GM12878 (cell line): ENCODE measurements at regions not wholly inside any gene's neighbourhood (a gene's known extent, or its start where the extent isn't known, plus 50 kb on each side); places are given as distances from the start of the nearest gene placed in this dataset.

ENCODE experiments used
- ATAC-seq: fragments of 200-7000 bp; cut with Tn5 transposase; 3 replicates; pipeline ENCODE4 v1.9.1; 2020; ENCODE audit warnings: mild to moderate bottlenecking, moderate library complexity
- BruUV-seq: library from RNA; stranded (reverse); fragments of 400-500 nt; replicated peaks from 2 replicates; lab custom pipeline; 2021; lab: Mats Ljungman, UMichigan
- CTCF ChIA-PET: fragments of 300-600 bp; sonication (Branson Sonifier 250); formaldehyde crosslinking; extraction: SDS; loops from one replicate; lab custom pipeline; 2021; ENCODE audit warnings: inconsistent platforms; lab: Yijun Ruan, JAX
- POLR2A ChIA-PET: fragments of 350-600 bp; formaldehyde crosslinking; extraction: SDS; loops from one replicate; lab custom pipeline; 2021; ENCODE audit warnings: inconsistent platforms; lab: Charles Lee
- RAD21 ChIA-PET: fragments of 300-600 bp; sonication (Branson Sonifier 250); formaldehyde crosslinking; loops from one replicate; lab custom pipeline; 2023; ENCODE audit warnings: antibody characterized with exemption; ENCODE audit not compliant: unreplicated experiment; lab: Charles Lee
- SMC1A ChIA-PET: fragments of 300-600 bp; sonication (Branson Sonifier 250); formaldehyde crosslinking; loops from one replicate; lab custom pipeline; 2023; ENCODE audit not compliant: unreplicated experiment, uncharacterized antibody; lab: Charles Lee
- DNase-seq: peaks from one replicate; pipeline ENCODE4 v3.0.0-alpha.2; 2011; ENCODE audit warnings: low read depth, low spot score
- FAIRE-seq: peaks from 3 replicates; lab custom pipeline; 2011; peaks lifted over from hg19 to GRCh38; lab: Jason Lieb, UNC
- H2AFZ ChIP-seq: 2 replicates; pipeline ENCODE4 v1.6.0; 2011; ENCODE audit warnings: low read depth, low read length, control low read depth; ENCODE audit not compliant: control insufficient read depth
- H3K27ac ChIP-seq: 2 replicates; pipeline ENCODE4 v1.5.1; 2011; ENCODE audit warnings: control low read depth; ENCODE audit not compliant: control insufficient read depth, insufficient read depth
- H3K27me3 ChIP-seq, 2 experiments: replicated peaks in 1 of 2; 2 replicates each; pipeline versions ENCODE4 v1.6.0 to v1.6.1; 2011; ENCODE audit warnings: low read length in 1 of 2; ENCODE audit not compliant: control insufficient read depth in 2 of 2, insufficient read depth in 2 of 2
- H3K36me3 ChIP-seq, 2 experiments: 2 replicates each; pipeline ENCODE4 v1.5.1; 2011; ENCODE audit warnings: low read length in 1 of 2; ENCODE audit not compliant: control insufficient read depth in 2 of 2, insufficient read depth in 2 of 2
- H3K4me1 ChIP-seq: 2 replicates; pipeline ENCODE4 v1.6.1; 2011; ENCODE audit warnings: mild to moderate bottlenecking, low read length, moderate library complexity, mixed read lengths; ENCODE audit not compliant: control insufficient read depth, insufficient read depth
- H3K4me2 ChIP-seq: 2 replicates; pipeline ENCODE4 v1.6.0; 2011; ENCODE audit warnings: control low read depth; ENCODE audit not compliant: control insufficient read depth, insufficient read depth
- H3K4me3 ChIP-seq: fragments of 200-600 bp; sonication (generic); 2 replicates; pipeline ENCODE4 v1.5.1; 2016
- H3K79me2 ChIP-seq: 2 replicates; pipeline ENCODE4 v1.6.0; 2011; ENCODE audit warnings: low read length; ENCODE audit not compliant: control insufficient read depth, insufficient read depth
- H3K9ac ChIP-seq: 2 replicates; pipeline ENCODE4 v1.8.0; 2011; ENCODE audit warnings: low read length, control low read depth, mixed read lengths; ENCODE audit not compliant: control insufficient read depth, insufficient read depth
- H3K9me3 ChIP-seq: replicated peaks from 3 replicates; pipeline ENCODE4 v1.5.1; 2011; ENCODE audit warnings: mild to moderate bottlenecking, low read length; ENCODE audit not compliant: control insufficient read depth, insufficient read depth
- H4K20me1 ChIP-seq: 2 replicates; pipeline ENCODE4 v1.6.0; 2011; ENCODE audit not compliant: control insufficient read depth, insufficient read depth
- CBX5 ChIP-seq: sonication (generic); IDR thresholded peaks from 2 replicates; pipeline ENCODE4 v1.6.1; 2016; ENCODE audit warnings: low read depth, moderate library complexity, mild to moderate bottlenecking, inconsistent platforms
- CHD2 ChIP-seq: IDR thresholded peaks from 2 replicates; pipeline ENCODE4 v1.6.1; 2011; ENCODE audit warnings: low read depth, low read length, improper control_type of control experiment, borderline replicate concordance
- EP300 ChIP-seq, 2 experiments: fragments of 150-350 bp in 1 of 2; IDR thresholded peaks; 2 replicates each; pipeline ENCODE4 v1.6.1; 2011 to 2012; ENCODE audit warnings: low read depth in 2 of 2, low read length in 2 of 2, borderline replicate concordance in 1 of 2, improper control_type of control experiment in 1 of 2, inconsistent platforms in 1 of 2; ENCODE audit not compliant: control insufficient read depth in 1 of 2
- IRF3 ChIP-seq: fragments of 450-650 bp; IDR thresholded peaks from 2 replicates; pipeline ENCODE4 v1.6.1; 2014; ENCODE audit warnings: mild to moderate bottlenecking
- IRF5 ChIP-seq: fragments of 450-650 bp; IDR thresholded peaks from 2 replicates; pipeline ENCODE4 v1.6.1; 2017; ENCODE audit warnings: borderline replicate concordance
- PAX8 ChIP-seq: fragments of 450-650 bp; IDR thresholded peaks from 2 replicates; pipeline ENCODE4 v1.6.1; 2017; ENCODE audit warnings: mild to moderate bottlenecking, moderate library complexity
- POLR2AphosphoS2 ChIP-seq: IDR thresholded peaks from 2 replicates; pipeline ENCODE4 v1.6.1; 2011; ENCODE audit warnings: low read depth, mild to moderate bottlenecking, low read length, improper control_type of control experiment, moderate library complexity
- SUPT20H ChIP-seq: IDR thresholded peaks from 2 replicates; pipeline ENCODE4 v1.6.1; 2011; ENCODE audit warnings: low read depth, mild to moderate bottlenecking, low read length, moderate library complexity, borderline replicate concordance; ENCODE audit not compliant: control insufficient read depth
- ZNF622 ChIP-seq: fragments of 450-650 bp; IDR thresholded peaks from 2 replicates; pipeline ENCODE4 v1.6.1; 2017; ENCODE audit warnings: mild to moderate bottlenecking, inconsistent platforms
- ZZZ3 ChIP-seq: IDR thresholded peaks from 2 replicates; pipeline ENCODE4 v1.6.1; 2011; ENCODE audit warnings: low read depth; ENCODE audit not compliant: control insufficient read depth, insufficient read length
- WGBS: methylation state at CpG from one replicate; pipeline ENCODE4 v1.1.6; 2016; ENCODE audit warnings: low lambda C conversion rate; ENCODE audit not compliant: insufficient replicate concordance, insufficient coverage; ENCODE audit errors: missing lambda C conversion rate; 5-methylcytosine and 5-hydroxymethylcytosine counted together
- in situ Hi-C: fragments of 300-500 bp; cut with MboI; formaldehyde crosslinking; loops from 9 replicates; pipeline ENCODE4 v1.14.3; 2018; ENCODE audit warnings: mixed read lengths
- intact Hi-C: fragments of 100-400 bp; cut with micrococcal nuclease; formaldehyde crosslinking; loops from one replicate; pipeline ENCODE4 v1.14.2; 2022; ENCODE audit not compliant: unreplicated experiment
- TF ChIP-seq, protein P1 (sequence below): fragments of 450-650 bp; IDR thresholded peaks from 2 replicates; pipeline ENCODE4 v1.6.1; 2016; ENCODE audit warnings: mild to moderate bottlenecking
- TF ChIP-seq, protein P2 (sequence below): IDR thresholded peaks from 2 replicates; pipeline ENCODE4 v1.6.1; 2012; ENCODE audit warnings: mild to moderate bottlenecking, low read depth, low read length

- CTCF ChIA-PET = no interaction called here
- WGBS = 70% methylated on average over 8 of the region's 8 CpGs
- no peak for FAIRE-seq
- SMC1A ChIA-PET = no interaction called here
- no TSS peak for BruUV-seq
- Histone ChIP-seq H3K27ac (no peak overlapping the region), H3K9ac (no peak overlapping the region), H3K4me3 (no peak overlapping the region), H3K4me2 (no peak overlapping the region), H3K4me1 (no peaks in the 10 kb centered on the region), H4K20me1 (no peaks in the 10 kb centered on the region), H3K27me3 (no peaks in the 10 kb centered on the region), H3K36me3 (no peaks in the 10 kb centered on the region), H3K79me2 (no peaks in the 10 kb centered on the region), H3K9me3 (peaks cover 14% of the 10 kb centered on the region), H2AFZ (no peak overlapping the region)
- ATAC-seq = no peak
- TF ChIP-seq EP300 (IDR thresholded peaks at IDR 0.05; ENCODE audit: borderline replicate concordance in 1 of 2, control insufficient read depth in 1 of 2, low read depth in 2 of 2, low read length in 2 of 2) (no peak), SUPT20H (no peak), CBX5 (no peak), PAX8 (no peak), POLR2AphosphoS2 (no peak), IRF5 (no peak), CHD2 (no peak), ZNF622 (no peak), ZZZ3 (no peak), IRF3 (no peak)
- TF ChIP-seq, protein P1, sequence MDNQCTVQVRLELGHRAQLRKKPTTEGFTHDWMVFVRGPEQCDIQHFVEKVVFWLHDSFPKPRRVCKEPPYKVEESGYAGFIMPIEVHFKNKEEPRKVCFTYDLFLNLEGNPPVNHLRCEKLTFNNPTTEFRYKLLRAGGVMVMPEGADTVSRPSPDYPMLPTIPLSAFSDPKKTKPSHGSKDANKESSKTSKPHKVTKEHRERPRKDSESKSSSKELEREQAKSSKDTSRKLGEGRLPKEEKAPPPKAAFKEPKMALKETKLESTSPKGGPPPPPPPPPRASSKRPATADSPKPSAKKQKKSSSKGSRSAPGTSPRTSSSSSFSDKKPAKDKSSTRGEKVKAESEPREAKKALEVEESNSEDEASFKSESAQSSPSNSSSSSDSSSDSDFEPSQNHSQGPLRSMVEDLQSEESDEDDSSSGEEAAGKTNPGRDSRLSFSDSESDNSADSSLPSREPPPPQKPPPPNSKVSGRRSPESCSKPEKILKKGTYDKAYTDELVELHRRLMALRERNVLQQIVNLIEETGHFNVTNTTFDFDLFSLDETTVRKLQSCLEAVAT = no peak
- TF ChIP-seq, protein P2, sequence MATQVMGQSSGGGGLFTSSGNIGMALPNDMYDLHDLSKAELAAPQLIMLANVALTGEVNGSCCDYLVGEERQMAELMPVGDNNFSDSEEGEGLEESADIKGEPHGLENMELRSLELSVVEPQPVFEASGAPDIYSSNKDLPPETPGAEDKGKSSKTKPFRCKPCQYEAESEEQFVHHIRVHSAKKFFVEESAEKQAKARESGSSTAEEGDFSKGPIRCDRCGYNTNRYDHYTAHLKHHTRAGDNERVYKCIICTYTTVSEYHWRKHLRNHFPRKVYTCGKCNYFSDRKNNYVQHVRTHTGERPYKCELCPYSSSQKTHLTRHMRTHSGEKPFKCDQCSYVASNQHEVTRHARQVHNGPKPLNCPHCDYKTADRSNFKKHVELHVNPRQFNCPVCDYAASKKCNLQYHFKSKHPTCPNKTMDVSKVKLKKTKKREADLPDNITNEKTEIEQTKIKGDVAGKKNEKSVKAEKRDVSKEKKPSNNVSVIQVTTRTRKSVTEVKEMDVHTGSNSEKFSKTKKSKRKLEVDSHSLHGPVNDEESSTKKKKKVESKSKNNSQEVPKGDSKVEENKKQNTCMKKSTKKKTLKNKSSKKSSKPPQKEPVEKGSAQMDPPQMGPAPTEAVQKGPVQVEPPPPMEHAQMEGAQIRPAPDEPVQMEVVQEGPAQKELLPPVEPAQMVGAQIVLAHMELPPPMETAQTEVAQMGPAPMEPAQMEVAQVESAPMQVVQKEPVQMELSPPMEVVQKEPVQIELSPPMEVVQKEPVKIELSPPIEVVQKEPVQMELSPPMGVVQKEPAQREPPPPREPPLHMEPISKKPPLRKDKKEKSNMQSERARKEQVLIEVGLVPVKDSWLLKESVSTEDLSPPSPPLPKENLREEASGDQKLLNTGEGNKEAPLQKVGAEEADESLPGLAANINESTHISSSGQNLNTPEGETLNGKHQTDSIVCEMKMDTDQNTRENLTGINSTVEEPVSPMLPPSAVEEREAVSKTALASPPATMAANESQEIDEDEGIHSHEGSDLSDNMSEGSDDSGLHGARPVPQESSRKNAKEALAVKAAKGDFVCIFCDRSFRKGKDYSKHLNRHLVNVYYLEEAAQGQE = no peak
- POLR2A ChIA-PET = no interaction called here
- intact Hi-C loops (no loop called here), in situ Hi-C loops (no loop called here)
- RAD21 ChIA-PET = no interaction called here
- no peak for DNase-seq
Observed at GRCh38 chr2:8019934-8020333, 661.9 kb upstream of the ID2 start.
